HEK293 (cell line): ENCODE measurements at regions not wholly inside any gene's neighbourhood (a gene's known extent, or its start where the extent isn't known, plus 50 kb on each side); places are given as distances from the start of the nearest gene placed in this dataset.

Experiments used
- CTCF ChIA-PET: fragments of 350-600 bp; formaldehyde crosslinking; extraction: SDS; loops from one replicate; lab custom pipeline; 2021; ENCODE audit warnings: antibody characterized with exemption; lab: Yijun Ruan, JAX
- POLR2A ChIA-PET: fragments of 300-600 bp; formaldehyde crosslinking; extraction: SDS; loops from one replicate; lab custom pipeline; 2020; ENCODE audit warnings: antibody characterized with exemption, inconsistent platforms; lab: Yijun Ruan, JAX
- H3K27ac ChIP-seq: fragments of 200-500 bp; sonication (Bioruptor generic); 2 replicates; pipeline ENCODE4 v1.5.1; 2014; ENCODE audit warnings: low read depth, low read length, control low read depth, inconsistent platforms; ENCODE audit errors: extremely low read depth
- H3K36me3 ChIP-seq, 2 experiments: fragments of 200-500 bp in 1 of 2; sonication (Bioruptor generic) in 1 of 2; 1 replicate in 1 of 2; 2 replicates in 1 of 2; pipeline ENCODE4 v1.5.1; 2014 to 2017; ENCODE audit warnings: inconsistent platforms in 2 of 2, low read length in 2 of 2; ENCODE audit not compliant: control insufficient read depth in 2 of 2, insufficient read depth in 1 of 2
- H3K4me1 ChIP-seq: fragments of 200-500 bp; sonication (Bioruptor generic); 2 replicates; pipeline ENCODE4 v1.5.1; 2014; ENCODE audit warnings: mild to moderate bottlenecking, low read length, inconsistent platforms; ENCODE audit not compliant: control insufficient read depth, insufficient read depth
- H3K4me3 ChIP-seq: 2 replicates; pipeline ENCODE4 v1.5.1; 2011; ENCODE audit warnings: low read depth, mild to moderate bottlenecking, control low read depth, low read length, moderate library complexity
- H3K9me3 ChIP-seq: fragments of 200-500 bp; sonication (Bioruptor generic); 2 replicates; pipeline ENCODE4 v1.5.1; 2014; ENCODE audit warnings: low read depth, low read length, inconsistent platforms; ENCODE audit not compliant: control insufficient read depth, insufficient read depth
- FEZF1 ChIP-seq: fragments of 450-650 bp; formaldehyde crosslinking; IDR thresholded peaks from 2 replicates; pipeline ENCODE4 v1.5.1; 2016; ENCODE audit warnings: missing biosample characterization, missing genetic modification characterization
- HOXC10 ChIP-seq: sonication (generic); formaldehyde crosslinking; IDR thresholded peaks from 2 replicates; pipeline ENCODE4 v1.8.1; 2023; ENCODE audit warnings: mild to moderate bottlenecking, missing genetic modification reagents
- OSR2 ChIP-seq: fragments of 450-650 bp; formaldehyde crosslinking; IDR thresholded peaks from 2 replicates; pipeline ENCODE4 v1.5.1; 2016; ENCODE audit warnings: missing biosample characterization, missing genetic modification characterization
- RBAK ChIP-seq: fragments of 450-650 bp; formaldehyde crosslinking; IDR thresholded peaks from 2 replicates; pipeline ENCODE4 v1.5.1; 2016; ENCODE audit warnings: missing biosample characterization, missing genetic modification characterization
- REST ChIP-seq: fragments of 450-650 bp; formaldehyde crosslinking; IDR thresholded peaks from 2 replicates; pipeline ENCODE4 v1.5.1; 2016; ENCODE audit warnings: missing biosample characterization, missing genetic modification characterization
- TRIM28 ChIP-seq: IDR thresholded peaks from 2 replicates; pipeline ENCODE4 v1.6.1; 2011; ENCODE audit warnings: low read length, control low read depth, borderline replicate concordance
- ZBTB7A ChIP-seq: fragments of 450-650 bp; formaldehyde crosslinking; IDR thresholded peaks from 2 replicates; pipeline ENCODE4 v1.5.1; 2016; ENCODE audit warnings: low read depth, missing biosample characterization, missing genetic modification characterization
- ZNF132 ChIP-seq: fragments of 450-650 bp; formaldehyde crosslinking; IDR thresholded peaks from 2 replicates; pipeline ENCODE4 v1.5.1; 2017; ENCODE audit warnings: missing biosample characterization, missing genetic modification characterization, borderline replicate concordance
- ZNF223 ChIP-seq: fragments of 450-650 bp; formaldehyde crosslinking; IDR thresholded peaks from 2 replicates; pipeline ENCODE4 v1.5.1; 2016; ENCODE audit warnings: missing biosample characterization, missing genetic modification characterization
- ZNF292 ChIP-seq: fragments of 450-650 bp; formaldehyde crosslinking; IDR thresholded peaks from 2 replicates; pipeline ENCODE4 v1.5.1; 2016; ENCODE audit warnings: low read depth, missing biosample characterization, missing genetic modification characterization, borderline replicate concordance
- ZNF311 ChIP-seq: fragments of 450-650 bp; formaldehyde crosslinking; IDR thresholded peaks from 2 replicates; pipeline ENCODE4 v1.5.1; 2017; ENCODE audit warnings: missing biosample characterization, missing genetic modification characterization, borderline replicate concordance
- ZNF341 ChIP-seq: fragments of 450-650 bp; formaldehyde crosslinking; IDR thresholded peaks from 2 replicates; pipeline ENCODE4; 2016; ENCODE audit warnings: low read depth, missing biosample characterization, missing genetic modification characterization
- ZNF530 ChIP-seq: fragments of 450-650 bp; formaldehyde crosslinking; IDR thresholded peaks from 2 replicates; pipeline ENCODE4 v1.5.1; 2016; ENCODE audit warnings: low read depth, missing biosample characterization, missing genetic modification characterization
- ZNF555 ChIP-seq: fragments of 450-650 bp; formaldehyde crosslinking; conservative IDR thresholded peaks from 2 replicates; pipeline ENCODE4 v1.5.1; 2017; ENCODE audit warnings: missing biosample characterization, mild to moderate bottlenecking, missing genetic modification characterization, inconsistent platforms
- ZNF571 ChIP-seq: fragments of 450-650 bp; formaldehyde crosslinking; IDR thresholded peaks from 2 replicates; pipeline ENCODE4 v1.5.0; 2017; ENCODE audit warnings: missing biosample characterization, missing genetic modification characterization
- ZNF600 ChIP-seq: fragments of 450-650 bp; formaldehyde crosslinking; IDR thresholded peaks from 2 replicates; pipeline ENCODE4 v1.5.1; 2016; ENCODE audit warnings: missing biosample characterization, missing genetic modification characterization
- ZNF626 ChIP-seq: fragments of 450-650 bp; sonication (Bioruptor Pico); formaldehyde crosslinking; IDR thresholded peaks from 2 replicates; pipeline ENCODE4 v1.5.1; 2018; ENCODE audit warnings: missing biosample characterization, missing genetic modification characterization, inconsistent platforms
- ZNF791 ChIP-seq: fragments of 450-650 bp; formaldehyde crosslinking; IDR thresholded peaks from 2 replicates; pipeline ENCODE4 v1.5.1; 2016; ENCODE audit warnings: missing biosample characterization, missing genetic modification characterization
- ZNF830 ChIP-seq: fragments of 450-650 bp; IDR thresholded peaks from 2 replicates; pipeline ENCODE4 v1.5.0; 2018; ENCODE audit warnings: missing biosample characterization, missing genetic modification characterization, low read depth, mild to moderate bottlenecking, moderate library complexity
- TF ChIP-seq, protein P1 (sequence below): fragments of 450-650 bp; formaldehyde crosslinking; IDR thresholded peaks from 2 replicates; pipeline ENCODE4 v1.5.1; 2016; ENCODE audit warnings: missing biosample characterization, missing genetic modification characterization

DNA sequence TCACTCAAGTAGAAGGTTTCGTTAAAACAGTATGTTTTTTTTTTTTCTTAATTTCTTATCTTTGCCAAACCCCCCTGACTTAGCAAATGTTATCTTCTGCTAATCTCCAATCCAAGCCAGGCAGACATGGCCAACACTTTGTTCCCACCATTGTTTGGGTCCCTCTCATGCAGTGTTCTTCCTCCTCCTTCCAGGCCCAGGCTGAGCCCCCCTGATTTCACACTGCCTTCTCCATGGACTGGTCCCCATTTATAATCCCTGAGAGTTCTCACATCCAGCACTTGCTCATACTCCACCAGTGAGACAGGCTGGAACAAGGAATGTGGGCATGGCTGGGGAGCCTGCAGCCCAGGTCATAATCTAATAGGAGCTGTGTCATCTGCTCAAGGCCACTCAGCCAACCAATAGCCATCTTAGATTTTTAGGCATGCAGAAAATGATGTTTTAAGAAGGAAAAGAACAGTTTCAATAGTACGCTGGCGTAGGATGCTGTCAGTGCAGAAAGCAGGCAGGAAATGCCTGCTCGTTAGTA, 238.4 kb upstream of the CCDC196 start (continued):
- TF ChIP-seq ZBTB7A (tag by site-specific recombination) (no peak), ZNF132 (tag by site-specific recombination) (no peak), ZNF600 (tag by site-specific recombination) (no peak)

DNA sequence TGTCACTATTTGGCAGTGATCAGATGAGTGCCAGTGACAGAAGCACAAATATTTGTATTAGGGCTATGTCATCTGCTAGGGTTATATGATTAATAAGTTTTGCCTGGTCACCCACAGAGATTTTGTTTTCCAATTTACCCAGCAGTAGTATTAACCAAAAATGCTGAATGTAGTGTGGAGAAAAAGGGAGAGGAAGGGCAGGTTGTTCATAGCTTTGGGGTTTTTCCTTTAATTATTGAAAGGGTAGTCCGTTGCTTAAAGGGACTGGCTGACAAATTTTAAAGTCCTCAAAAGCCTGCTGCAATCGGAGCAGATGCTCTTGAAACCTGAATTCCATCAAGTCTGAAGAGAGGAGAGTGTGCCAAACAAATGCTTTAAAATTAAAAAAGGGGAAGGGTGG, 237.9 kb upstream of the CCDC196 start:
- Histone ChIP-seq H3K27ac (no peak overlapping the region), H3K9me3 (no peaks in the 10 kb centered on the region), H3K4me1 (no peaks in the 10 kb centered on the region), H3K36me3 (no peaks in the 10 kb centered on the region), H3K4me3 (no peak overlapping the region)
- TF ChIP-seq ZNF830 (tag by site-specific recombination) (no peak), ZNF292 (tag by site-specific recombination) (no peak), HOXC10 (no peak), RBAK (tag by site-specific recombination) (no peak), ZNF791 (no peak), ZNF571 (tag by site-specific recombination) (no peak)
- CTCF ChIA-PET: no interaction called here
- POLR2A ChIA-PET: no interaction called here

GRCh38 chr14:66249544-66249943, 236.6 kb upstream of the CCDC196 start:
- no peak overlapping the region for H3K4me3 ChIP-seq
- no peaks in the 10 kb centered on the region for H3K4me1 ChIP-seq
- CTCF ChIA-PET: no interaction called here
- POLR2A ChIA-PET: no interaction called here
- no peaks in the 10 kb centered on the region for H3K36me3 ChIP-seq
- TF ChIP-seq ZNF341 (tag by site-specific recombination): no peak
- TF ChIP-seq ZNF223 (tag by site-specific recombination): no peak
- TF ChIP-seq OSR2 (tag by site-specific recombination): no peak
- no peak for TF ChIP-seq ZNF311 (tag by site-specific recombination)
- TF ChIP-seq ZNF555 (tag by site-specific recombination): no peak
- TF ChIP-seq FEZF1 (tag by site-specific recombination): no peak
- TF ChIP-seq ZNF132 (tag by site-specific recombination): no peak
- TF ChIP-seq ZNF626: no peak
- TF ChIP-seq TRIM28: no peak
- no peak for TF ChIP-seq REST (tag by site-specific recombination)
- TF ChIP-seq ZNF530 (tag by site-specific recombination): no peak
- TF ChIP-seq, protein P1, sequence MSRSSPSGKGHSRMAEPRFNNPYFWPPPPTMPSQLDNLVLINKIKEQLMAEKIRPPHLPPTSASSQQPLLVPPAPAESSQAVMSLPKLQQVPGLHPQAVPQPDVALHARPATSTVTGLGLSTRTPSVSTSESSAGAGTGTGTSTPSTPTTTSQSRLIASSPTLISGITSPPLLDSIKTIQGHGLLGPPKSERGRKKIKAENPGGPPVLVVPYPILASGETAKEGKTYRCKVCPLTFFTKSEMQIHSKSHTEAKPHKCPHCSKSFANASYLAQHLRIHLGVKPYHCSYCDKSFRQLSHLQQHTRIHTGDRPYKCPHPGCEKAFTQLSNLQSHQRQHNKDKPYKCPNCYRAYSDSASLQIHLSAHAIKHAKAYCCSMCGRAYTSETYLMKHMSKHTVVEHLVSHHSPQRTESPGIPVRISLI (tag by site-specific recombination): no peak
- no peak overlapping the region for H3K27ac ChIP-seq
- no peaks in the 10 kb centered on the region for H3K9me3 ChIP-seq
